ENCODE measurements at regions not wholly inside any gene's neighbourhood (a gene's known extent, or its start where the extent isn't known, plus 50 kb on each side); places are given as distances from the start of the nearest gene placed in this dataset.

GRCh38 chr17:77365584-77366186 lies 224.9 kb downstream of the SEC14L1 start:
- TF ChIP-seq EZH2phosphoT487 (IDR thresholded peaks at IDR 0.05; ENCODE audit: borderline replicate concordance, low read length) (no peak), CTCF (IDR thresholded peaks at IDR 0.05; ENCODE audit: low read depth, low read length, poor library complexity, severe bottlenecking) (no peak)
